Tongue (tissue), 1 donor: ENCODE measurements at regions not wholly inside any gene's neighbourhood (a gene's known extent, or its start where the extent isn't known, plus 50 kb on each side); places are given as distances from the start of the nearest gene placed in this dataset.

Experiments
- DNase-seq: peaks from one replicate; pipeline ENCODE4 v3.0.0-alpha.2; 2015

- DNase-seq: no peak
These were observed 129.5 kb upstream of the LRRC7 start for GRCh38 chr1:69438056-69438795.

- no peak for DNase-seq
These were observed 126.2 kb upstream of the LRRC7 start for GRCh38 chr1:69441496-69441895.

- DNase-seq: no peak
These were observed 116.5 kb upstream of the LRRC7 start for GRCh38 chr1:69451196-69451595.

GRCh38 chr1:69455718-69456117 is 112.0 kb upstream of the LRRC7 start:
- no peak for DNase-seq

DNA sequence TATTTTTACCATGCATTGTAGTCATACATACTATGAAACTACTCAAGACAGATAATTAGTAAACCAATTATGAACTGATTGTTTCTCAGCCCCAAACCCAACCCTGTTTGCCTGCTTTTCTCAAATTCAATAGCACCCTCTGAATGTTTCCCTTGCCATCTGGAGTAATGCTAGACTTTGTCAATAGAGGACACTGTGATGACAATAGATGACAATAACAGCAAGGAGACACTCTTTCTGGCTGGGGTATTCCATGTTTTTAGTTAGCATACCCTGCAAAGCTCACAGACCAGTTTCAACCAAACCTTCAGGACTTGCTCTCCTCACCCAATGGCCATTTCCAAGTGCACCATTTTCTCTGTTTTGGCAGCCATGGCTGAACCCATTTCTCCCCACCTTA is 108.5 kb upstream of the LRRC7 start:
- no peak for DNase-seq

DNA sequence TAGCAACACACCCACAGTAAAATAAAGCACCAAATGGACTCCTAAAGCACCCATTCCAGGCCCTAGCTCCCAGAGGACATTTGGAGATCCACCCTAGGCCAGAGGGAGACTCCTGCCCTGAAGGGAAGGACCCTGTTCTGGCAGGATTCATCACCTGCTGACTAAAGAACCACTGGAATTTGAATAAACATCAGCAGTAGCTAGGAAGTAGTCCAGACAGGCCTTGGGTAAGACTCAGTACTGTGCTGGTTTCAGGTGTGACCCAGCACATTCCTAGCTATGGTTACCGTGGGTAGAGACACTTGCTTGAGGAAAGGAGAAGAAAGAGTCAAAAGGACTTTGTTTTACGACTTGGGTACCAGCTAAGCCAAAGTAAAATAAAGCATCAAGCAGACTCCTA is 92.7 kb upstream of the LRRC7 start:
- no peak for DNase-seq

DNA sequence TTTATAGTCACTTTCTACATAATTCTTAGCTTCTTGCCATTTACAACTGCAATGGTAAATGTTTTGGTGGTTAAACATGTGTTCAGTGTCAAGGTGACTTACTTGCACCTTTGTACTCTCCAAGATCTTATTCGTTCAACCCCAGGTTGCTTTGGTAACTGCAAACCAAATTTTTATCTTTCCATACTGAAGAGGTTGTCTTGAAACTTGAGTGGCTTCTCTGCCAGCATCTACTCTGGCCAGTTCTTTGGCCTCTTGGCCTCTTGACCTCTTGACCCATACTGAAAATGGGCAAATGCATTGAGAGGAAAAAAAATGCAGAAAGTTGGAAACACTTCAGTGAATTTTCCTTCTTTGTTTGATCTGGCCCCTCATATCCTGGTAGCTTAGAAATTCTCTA is 88.0 kb upstream of the LRRC7 start:
- no peak for DNase-seq

DNA sequence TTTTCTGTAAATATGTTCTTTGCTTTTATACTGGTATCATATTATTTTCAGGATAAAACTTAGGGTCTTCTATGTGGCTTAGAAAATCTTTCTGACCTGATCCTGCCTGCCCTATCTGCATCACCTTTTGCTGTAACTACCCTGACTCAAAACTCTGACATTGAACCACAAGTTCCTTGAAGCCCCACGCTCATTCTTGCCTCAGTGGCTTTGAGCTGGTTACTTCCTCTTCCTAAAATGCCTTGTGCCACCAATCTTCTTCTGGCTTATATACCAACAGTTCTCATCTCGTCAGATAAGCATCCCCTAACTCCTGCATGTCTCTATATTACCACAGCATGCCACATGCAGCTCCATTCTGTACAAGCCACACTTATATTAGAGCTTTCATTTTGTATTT is 84.5 kb upstream of the LRRC7 start:
- no peak for DNase-seq

DNA sequence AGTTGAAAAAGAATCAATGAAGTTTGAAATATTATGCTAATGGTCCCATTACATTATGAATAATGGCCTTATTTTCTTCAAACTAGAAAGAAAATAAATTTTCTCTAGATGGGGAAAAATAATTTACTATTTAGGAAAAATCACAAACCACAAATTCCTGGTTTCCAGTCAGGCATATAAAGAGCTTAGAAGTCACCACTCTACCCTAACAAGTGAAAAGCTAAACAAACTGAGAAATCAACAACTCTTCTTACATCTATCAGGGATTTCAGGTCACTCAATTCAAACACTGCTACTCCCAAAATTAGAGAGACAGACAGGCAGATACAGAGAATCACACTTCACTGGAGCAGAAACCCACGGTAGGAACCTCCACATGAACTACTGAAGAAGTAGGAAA is 82.1 kb upstream of the LRRC7 start:
- no peak for DNase-seq

DNA sequence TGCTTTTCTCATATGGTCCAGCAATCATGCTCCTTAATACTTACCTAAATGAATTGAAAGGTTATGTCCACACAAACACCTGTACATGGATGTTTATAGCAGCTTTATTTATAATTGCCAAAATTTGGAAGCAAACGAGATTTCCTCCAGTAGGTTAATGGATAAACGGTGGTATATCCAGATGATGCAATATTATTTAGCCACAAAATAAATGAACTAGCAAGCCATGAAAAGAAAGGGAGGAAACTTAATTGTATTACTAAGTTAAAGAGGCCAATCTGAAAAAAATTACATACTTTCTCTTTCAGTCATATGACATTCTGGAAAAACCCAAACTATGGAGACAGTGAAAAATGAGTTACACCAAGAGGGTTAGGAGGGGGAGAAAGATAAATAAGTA is 76.3 kb upstream of the LRRC7 start:
- no peak for DNase-seq

- DNase-seq: no peak
These were observed 75.4 kb upstream of the LRRC7 start for GRCh38 chr1:69492286-69492685.

- peak; percentile 3 for DNase-seq
These were observed 73.5 kb upstream of the LRRC7 start for GRCh38 chr1:69494221-69494620.

- DNase-seq: no peak
These were observed 70.1 kb upstream of the LRRC7 start for GRCh38 chr1:69497441-69498221.

GRCh38 chr1:69498711-69499110 is 69.0 kb upstream of the LRRC7 start:
- no peak for DNase-seq

DNA sequence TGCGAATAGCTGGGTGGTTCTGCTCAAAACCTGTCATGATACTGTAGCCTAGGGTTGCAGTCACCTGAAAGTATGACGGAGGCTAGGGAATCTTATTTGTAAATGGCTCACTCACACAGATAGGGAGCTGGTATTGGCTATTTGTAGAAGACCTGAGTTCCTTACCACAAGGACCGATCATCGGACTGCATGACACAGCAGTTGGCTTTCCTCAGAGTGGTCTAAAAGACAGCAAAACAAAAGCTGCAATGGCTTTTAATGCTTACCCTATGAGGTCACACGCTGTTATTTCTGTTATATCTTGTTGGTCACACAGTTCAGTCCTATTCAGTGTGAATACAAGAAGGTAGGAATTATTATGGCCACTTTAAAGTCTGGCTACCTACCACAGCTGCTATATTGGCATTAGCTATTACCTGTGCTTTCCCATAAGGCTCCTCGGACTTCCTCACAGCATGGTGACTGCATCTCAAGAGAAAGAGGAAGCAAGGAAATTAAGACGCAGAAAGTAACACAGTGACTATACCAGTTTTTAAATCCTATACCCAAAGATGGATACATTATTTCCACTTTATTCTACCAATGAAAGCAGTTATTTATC is 68.4 kb upstream of the LRRC7 start:
- no peak for DNase-seq

GRCh38 chr1:69502991-69503390 is 64.7 kb upstream of the LRRC7 start:
- no peak for DNase-seq

DNA sequence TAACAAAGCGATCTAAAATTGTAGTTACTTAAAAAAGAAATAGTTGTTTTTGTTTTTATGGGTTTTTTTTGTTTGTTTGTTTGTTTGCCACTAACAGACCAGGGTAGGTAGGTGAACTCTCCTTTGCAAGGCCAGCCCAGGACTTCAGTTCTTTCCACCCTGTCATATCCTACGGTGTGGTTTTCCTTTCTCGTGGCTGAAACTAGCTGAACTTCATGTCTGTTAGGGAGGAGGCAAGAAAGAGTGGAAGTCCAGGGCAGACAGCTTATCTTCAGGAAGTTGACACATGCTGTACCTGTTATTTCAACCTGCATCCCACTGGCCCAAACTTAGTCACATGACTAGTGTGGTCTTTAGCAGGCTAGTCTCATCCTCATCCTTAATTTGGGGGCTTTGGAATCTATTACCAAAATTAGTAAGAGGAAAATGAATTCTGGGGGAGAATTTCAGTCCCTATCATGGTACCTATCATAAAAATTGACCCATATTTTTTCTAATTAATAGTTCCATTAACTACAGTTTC is 62.9 kb upstream of the LRRC7 start:
- DNase-seq: no peak

DNA sequence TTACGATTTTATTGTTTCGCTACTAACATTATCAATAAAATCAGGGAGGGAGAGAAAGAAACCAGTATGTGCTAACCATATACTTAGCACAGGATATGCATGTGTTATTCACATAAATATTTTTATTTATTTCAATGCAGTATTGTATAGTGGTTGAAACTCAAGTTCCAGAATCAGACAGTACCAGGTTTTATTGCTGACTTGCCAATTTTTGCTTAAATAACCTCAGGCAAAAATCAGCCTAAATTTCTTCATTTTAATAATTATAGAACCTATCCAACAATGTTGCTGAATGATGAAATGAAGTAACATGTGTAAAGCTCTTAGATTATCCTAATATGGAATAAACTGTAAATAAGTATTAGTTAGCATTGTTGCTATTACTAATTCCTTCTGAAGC is 61.4 kb upstream of the LRRC7 start:
- DNase-seq: no peak

GRCh38 chr1:69506721-69507120 is 61.0 kb upstream of the LRRC7 start:
- DNase-seq: no peak

DNA sequence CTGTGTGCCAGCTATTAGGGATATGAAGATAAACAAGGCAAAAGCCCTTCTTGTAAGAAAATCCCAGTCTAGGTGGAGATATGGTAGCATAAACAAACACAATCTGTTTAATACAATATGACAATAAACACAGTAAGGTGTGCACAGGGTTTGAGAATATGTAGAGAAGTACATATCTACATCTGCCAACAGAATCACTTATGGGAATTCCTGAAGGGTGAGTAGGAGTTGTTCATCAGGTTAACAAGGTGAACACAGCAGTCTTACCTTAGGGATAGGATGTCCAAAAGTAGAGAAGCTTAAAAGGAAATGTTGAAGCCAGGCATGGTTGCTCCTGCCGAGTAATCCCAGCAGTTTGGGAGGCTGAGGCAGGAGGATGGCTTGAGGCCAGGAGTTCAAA is 57.7 kb upstream of the LRRC7 start:
- DNase-seq: no peak

GRCh38 chr1:69511426-69512192 is 56.1 kb upstream of the LRRC7 start:
- DNase-seq: no peak

DNA sequence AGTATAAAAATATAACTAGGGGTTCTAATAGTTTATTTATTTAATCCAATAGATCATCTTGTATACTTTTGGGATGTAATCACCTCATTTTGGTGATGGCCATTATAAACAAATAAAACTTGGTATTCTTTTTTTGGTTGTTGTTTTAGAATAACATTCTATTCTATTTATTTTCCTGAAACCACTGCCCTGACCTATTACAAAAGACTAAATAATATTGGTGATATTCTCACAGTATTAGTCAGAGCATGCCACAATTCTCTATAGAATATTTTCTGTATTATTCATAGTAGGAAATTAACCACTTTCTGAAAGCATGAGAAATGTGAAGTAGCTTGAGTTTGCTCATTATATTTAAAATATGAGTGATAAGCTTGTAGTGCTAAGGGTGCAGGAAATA is 54.1 kb upstream of the LRRC7 start:
- DNase-seq: no peak
